ENCODE measurements at regions not wholly inside any gene's neighbourhood (a gene's known extent, or its start where the extent isn't known, plus 50 kb on each side); places are given as distances from the start of the nearest gene placed in this dataset.
"Not testable (repeated sequence)": the region's sequence is repeated elsewhere in the genome, so short reads cannot be mapped to it uniquely, and the experiment has no call there.

- DNase-seq, result no peak
Observed at GRCh38 chr7:111676167-111676566, 113.9 kb upstream of the IMMP2L start.

GRCh38 chr7:111672901-111673300 lies 110.6 kb upstream of the IMMP2L start:
- no peak for DNase-seq

DNA sequence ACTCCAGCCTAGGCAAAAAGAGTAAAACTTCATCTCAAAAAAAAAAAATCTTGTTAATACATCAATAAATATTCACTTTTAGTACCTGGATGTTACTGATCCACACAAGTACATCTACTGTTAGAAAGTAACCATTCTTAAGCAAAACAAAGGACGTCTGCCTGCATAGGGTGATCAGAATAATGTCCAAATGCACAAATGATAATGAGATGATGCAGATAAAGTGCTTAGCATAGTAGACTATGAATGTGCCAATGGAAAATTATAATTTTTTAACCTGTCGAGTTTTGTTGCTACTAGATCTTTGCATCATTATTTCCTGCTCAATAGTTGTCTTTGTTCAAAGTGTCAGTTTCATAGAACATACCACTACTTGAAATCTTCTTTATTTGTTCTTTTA lies 109.6 kb upstream of the IMMP2L start:
- DNase-seq, result no peak

- DNase-seq, result peak; percentile 4
Observed at GRCh38 chr7:111668711-111669110, 106.4 kb upstream of the IMMP2L start.

GRCh38 chr7:111667488-111667887 lies 105.2 kb upstream of the IMMP2L start:
- no peak for DNase-seq

- DNase-seq, result no peak
Observed at GRCh38 chr7:111666260-111666659, 104.0 kb upstream of the IMMP2L start.

DNA sequence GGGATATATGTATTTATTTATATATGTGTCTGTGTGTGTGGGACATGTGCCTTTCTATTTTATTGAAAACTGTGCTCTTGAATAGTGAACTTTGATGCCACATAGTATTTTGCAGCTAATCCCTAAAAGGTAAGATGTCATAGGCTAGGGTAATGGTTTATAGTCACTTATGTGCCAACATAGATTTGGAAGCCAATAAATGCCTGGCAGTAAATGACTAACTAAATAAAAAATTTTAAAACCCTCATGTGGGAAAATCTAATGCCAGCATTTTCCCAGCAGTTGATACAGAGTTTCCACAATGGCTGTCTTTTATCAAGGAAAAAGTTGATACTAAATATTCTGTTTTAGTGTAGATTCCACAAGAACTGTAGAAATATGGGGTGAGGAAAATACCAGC lies 101.5 kb upstream of the IMMP2L start:
- DNase-seq, result no peak

GRCh38 chr7:111662386-111662785 lies 100.1 kb upstream of the IMMP2L start:
- DNase-seq, result no peak

DNA sequence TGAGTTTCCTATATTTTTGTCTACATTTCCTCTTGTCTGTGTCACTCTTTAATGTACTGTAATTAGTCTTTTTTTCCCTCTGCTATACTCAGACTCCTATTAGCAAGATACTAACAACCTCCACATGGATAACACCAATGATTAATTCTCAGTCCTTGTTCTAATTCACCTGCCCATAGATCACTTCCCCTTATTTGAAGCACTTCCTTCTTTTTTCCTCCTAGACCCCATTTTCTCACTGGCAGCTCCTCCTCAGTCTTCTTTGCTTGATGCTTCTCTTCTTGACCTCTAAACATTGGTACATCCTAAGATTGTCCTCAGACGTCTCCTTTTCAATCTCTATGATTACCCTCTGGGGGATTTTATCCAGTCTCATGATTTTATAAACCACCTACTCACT lies 98.2 kb upstream of the IMMP2L start:
- DNase-seq, result no peak

DNA sequence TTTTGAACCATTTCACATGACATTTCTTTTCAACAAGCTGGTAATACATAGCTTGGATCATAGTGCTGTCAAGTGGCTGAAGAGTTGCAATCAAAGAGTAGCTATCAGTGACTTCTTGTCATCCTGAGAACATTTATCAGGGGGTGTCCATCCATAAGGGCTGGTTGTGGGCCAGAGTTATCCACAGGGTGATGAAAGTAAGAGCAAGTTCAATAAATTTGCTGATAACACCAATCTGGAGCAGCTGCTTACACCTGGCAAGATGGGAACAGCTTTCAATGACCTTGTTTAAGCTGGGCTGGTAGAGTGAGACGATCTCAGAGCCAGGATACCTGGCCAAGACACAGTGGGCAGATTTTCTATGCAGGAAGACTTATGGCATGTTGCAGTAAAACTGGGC lies 96.3 kb upstream of the IMMP2L start:
- no peak for DNase-seq

DNA sequence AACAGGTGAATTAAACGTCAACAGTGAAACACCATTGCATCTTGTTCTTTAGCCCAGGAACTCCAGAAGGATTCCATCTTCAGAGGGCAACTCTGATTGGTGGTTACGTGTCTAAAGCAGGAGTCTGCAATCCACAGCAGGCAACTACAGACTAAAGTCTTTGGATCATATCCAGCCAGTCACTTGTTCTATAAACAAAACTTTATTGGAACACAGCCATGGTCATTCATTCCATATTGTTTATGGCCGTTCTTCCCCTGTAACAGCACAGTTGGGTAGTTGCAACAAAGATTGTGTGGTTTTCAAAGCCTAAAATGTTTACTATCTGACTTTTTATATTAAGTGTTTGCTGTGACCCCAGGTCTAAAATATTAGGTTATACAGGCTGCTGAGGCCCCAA lies 94.7 kb upstream of the IMMP2L start:
- DNase-seq, result no peak

GRCh38 chr7:111654343-111654742 lies 92.1 kb upstream of the IMMP2L start:
- no peak for DNase-seq

DNA sequence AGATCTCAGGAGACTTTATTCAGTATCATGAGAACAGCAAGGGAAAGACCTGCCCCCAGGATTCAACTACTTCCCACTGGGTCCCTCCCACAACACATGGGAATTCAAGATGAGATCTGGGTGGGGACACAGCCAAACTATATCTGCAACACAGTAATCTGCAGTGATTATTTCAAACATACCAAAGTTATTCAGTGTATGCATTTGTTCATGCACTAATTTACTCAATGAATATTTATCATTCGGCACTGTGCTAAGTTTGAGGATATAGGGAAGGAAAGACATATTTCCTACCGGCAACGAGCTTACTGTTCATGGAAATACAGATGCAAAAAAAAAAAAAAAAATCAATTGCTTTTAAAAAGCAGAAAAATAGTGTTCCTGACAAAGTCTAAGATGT lies 91.6 kb upstream of the IMMP2L start:
- no peak for DNase-seq

DNA sequence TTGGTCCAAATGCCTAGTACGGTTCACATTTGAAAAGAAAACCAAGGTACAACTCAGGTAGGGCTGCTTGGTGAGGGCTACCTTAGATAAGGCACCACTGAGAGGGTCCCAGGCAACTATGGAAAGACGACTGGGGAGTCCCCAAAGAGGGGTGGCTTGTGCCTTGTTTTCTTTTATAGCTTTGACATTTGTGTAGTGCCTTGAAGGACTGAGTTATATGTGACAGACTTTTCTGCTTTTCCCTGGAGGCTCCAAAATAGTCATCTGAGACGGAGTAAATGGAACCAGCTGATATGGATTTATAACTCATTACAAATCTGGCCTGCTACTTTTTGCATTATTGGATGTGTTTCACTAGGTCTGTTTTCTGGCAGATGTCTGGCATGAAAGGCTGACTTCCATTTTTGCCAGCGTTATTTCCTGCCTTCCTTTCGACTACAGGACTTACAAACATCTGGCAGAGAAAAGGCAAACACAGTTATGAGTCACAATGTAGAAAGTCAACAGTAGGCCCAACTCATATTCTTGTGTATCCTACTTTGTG lies 88.2 kb upstream of the IMMP2L start:
- DNase-seq, result peak; percentile 72

DNA sequence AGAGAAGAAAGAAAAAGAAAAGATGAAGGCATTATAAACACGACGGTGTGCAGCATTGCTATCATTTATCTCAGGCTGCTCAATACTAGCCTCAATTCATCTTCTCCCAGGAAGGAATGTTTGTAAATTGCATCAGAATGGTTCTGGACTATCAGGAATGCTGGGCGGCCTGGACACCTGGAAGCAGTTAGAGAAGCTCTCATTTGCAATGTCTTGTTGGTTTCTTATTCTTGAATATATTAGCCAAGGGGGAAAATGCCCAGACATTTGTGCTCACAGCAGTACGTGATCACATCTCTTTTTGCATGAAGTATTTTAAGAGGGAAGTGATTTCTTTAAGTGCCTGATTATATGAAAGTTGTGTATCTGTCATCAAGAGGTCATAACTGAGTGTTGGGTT lies 85.6 kb upstream of the IMMP2L start:
- DNase-seq, result no peak

DNA sequence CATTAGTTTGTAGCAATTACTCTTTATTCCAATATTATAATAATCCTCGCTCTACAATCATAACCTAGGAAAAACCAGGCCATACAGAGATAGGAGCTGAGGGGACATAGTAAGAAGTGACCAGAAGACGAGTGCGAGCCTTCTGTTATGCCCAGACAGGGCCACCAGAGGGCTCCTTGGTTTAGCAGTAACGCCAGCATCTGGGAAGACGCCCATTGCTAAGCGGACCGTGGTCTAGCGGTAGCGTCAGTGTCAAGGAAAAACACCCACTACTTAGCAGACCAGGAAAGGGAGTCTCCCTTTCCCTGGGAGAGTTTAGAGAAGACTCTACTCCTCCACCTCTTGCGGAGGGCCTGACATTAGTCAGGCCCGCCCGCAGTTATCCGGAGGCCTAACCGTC lies 82.3 kb upstream of the IMMP2L start:
- not testable (repeated sequence) for DNase-seq

- DNase-seq, result no peak
Observed at GRCh38 chr7:111642373-111642772, 80.1 kb upstream of the IMMP2L start.

GRCh38 chr7:111640416-111640815 lies 78.1 kb upstream of the IMMP2L start:
- DNase-seq, result no peak

DNA sequence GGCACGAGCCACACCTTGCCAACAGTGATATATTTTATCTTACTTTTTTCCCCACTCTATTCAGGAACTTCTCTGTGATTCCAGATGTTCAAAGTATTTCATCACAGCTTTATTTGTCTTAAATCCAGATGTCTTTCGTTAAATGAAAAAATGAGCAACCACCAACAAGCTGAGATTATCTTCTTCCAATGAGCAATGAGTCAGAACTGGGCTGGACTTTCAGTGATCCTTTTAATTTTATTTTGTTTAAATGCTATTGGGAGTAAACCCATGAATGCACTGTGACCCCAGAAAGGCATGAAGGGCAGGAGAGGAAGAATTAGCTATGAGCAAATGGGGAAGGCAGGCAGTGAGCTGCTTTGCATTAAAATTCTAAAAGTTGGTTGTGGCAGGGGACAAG lies 77.6 kb upstream of the IMMP2L start:
- DNase-seq, result peak; percentile 65

- peak; percentile 26 for DNase-seq
Observed at GRCh38 chr7:111638078-111638477, 75.8 kb upstream of the IMMP2L start.

DNA sequence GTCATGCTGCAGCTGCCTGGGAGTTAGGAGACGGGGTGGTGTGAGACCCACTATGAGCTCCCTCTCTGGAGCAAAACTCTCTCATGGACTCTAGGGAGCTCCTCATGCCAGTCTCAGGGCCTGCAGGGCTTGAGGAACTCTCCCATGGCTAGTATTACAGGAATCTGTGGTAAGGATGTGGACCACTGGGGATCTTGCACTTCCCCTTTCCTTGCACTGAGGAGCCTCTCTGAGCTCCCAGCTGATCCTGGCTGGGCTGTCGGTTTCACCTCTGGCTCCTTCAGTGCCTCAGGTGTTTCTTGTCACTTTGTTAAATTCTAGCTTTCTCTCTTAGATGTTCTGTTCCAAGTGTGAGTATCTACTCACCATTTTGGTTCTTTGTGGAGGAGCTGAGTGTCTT lies 71.6 kb upstream of the IMMP2L start:
- no peak for DNase-seq

DNA sequence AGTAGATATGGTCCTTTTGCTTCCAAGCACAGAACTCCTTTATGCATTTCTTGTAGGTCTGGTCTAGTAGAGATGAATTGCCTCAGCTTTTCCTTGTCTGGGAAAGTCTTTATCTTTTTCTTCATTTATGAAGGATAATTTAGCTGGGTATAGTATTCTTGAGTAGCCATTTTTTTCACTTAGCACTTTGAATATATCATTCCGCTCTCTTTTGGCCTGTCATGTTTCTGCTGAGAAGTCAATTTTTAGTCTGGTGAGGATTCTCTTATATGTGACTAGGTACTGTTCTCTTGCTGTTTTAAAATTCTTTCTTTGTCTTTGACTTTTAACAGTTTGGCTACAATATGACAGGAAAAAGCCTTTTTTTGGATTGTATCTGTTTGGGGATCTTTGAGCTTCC lies 68.6 kb upstream of the IMMP2L start:
- DNase-seq, result no peak

GRCh38 chr7:111622084-111622483 lies 59.8 kb upstream of the IMMP2L start:
- DNase-seq, result no peak

All from tongue (tissue), 1 donor.